ENCODE measurements at regions not wholly inside any gene's neighbourhood (a gene's known extent, or its start where the extent isn't known, plus 50 kb on each side); places are given as distances from the start of the nearest gene placed in this dataset.

DNA sequence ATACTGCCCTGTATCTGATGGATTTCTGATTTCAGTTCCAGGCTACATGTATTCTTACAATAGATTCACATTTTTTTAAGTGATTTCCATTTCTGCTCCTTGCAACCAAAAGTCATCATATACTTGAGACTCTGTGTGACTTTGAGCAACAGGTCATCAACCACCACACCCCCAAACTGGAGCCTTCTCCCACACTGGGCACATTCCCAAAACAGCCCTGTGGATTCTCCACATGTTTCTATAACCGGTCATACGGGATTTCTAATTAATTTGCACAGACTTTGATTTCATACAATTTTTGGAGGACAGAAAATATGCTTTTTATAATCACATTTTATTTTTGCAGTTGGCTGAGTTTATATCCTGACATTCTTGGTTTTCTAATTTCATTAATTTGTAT is 317.2 kb upstream of the ID4 start:
- H3K4me3 ChIP-seq (ENCODE audit: low read depth, low read length), result no peak overlapping the region
- TF ChIP-seq CTCF (IDR thresholded peaks at IDR 0.05; ENCODE audit: low read depth, low read length, missing control alignments), result no peak
- DNase-seq (ENCODE audit: low read depth), result no peak

DNA sequence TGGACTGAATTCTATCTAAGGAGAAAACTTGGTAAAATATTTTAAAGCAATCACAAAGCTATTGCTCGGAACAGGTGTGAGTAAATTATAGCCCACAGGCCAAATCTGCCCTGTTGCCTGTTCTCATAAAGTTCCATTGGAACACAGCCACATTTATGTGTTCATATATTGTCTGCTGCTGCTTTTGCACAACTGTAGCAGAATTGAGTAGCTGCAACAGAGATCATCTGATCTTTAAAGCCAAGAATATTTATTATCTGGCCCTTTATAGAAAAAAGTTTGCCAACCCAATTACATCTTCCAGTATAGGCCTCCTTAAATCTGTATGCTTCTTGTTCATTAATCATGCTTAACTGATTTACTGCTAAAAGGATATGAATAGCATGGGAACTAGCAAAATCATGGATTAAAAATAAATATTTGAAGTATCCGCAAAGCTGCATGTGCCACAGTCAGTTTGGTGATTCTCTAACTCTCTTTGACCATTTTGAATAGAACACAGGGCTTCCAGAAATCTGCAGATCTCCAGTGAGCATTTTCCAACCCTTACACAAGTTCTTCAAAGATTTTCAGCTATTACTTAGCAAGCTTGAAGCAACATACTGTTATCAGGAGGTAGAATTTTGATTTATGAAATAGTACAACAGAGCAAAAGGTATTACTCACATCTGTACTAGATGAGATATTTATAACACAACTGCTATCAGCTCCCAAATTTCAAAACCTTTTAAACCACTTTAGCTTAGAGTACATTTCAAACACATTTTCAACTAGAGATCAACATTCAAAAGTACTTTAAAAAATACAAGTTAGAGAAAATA is 312.6 kb upstream of the ID4 start:
- DNase-seq (ENCODE audit: low read depth), result no peak

GRCh38 chr6:19525673-19526072 is 311.5 kb upstream of the ID4 start:
- TF ChIP-seq CTCF (IDR thresholded peaks at IDR 0.05; ENCODE audit: low read depth, low read length, missing control alignments), result no peak
- DNase-seq (ENCODE audit: low read depth), result no peak
- no peak overlapping the region for H3K4me3 ChIP-seq (ENCODE audit: low read depth, low read length)

More for the DNA sequence above, 312.6 kb upstream of the ID4 start:
- TF ChIP-seq CTCF (IDR thresholded peaks at IDR 0.05; ENCODE audit: low read depth, low read length, missing control alignments), result no peak
- H3K4me3 ChIP-seq (ENCODE audit: low read depth, low read length), result no peak overlapping the region

GRCh38 chr6:19530188-19530587 is 307.0 kb upstream of the ID4 start:
- H3K4me3 ChIP-seq (ENCODE audit: low read depth, low read length), result no peak overlapping the region
- no peak for DNase-seq (ENCODE audit: low read depth)
- no peak for TF ChIP-seq CTCF (IDR thresholded peaks at IDR 0.05; ENCODE audit: low read depth, low read length, missing control alignments)

GRCh38 chr6:19535351-19535750 is 301.8 kb upstream of the ID4 start:
- DNase-seq (ENCODE audit: low read depth), result no peak
- no peak overlapping the region for H3K4me3 ChIP-seq (ENCODE audit: low read depth, low read length)
- no peak for TF ChIP-seq CTCF (IDR thresholded peaks at IDR 0.05; ENCODE audit: low read depth, low read length, missing control alignments)

GRCh38 chr6:19536838-19537237 is 300.3 kb upstream of the ID4 start:
- no peak for DNase-seq (ENCODE audit: low read depth)
- no peak for TF ChIP-seq CTCF (IDR thresholded peaks at IDR 0.05; ENCODE audit: low read depth, low read length, missing control alignments)
- no peak overlapping the region for H3K4me3 ChIP-seq (ENCODE audit: low read depth, low read length)

GRCh38 chr6:19538096-19538495 is 299.1 kb upstream of the ID4 start:
- no peak for TF ChIP-seq CTCF (IDR thresholded peaks at IDR 0.05; ENCODE audit: low read depth, low read length, missing control alignments)
- no peak overlapping the region for H3K4me3 ChIP-seq (ENCODE audit: low read depth, low read length)
- no peak for DNase-seq (ENCODE audit: low read depth)

Data from GM12864 (cell line).